WTC11 (cell line): ENCODE measurements at regions not wholly inside any gene's neighbourhood (a gene's known extent, or its start where the extent isn't known, plus 50 kb on each side); places are given as distances from the start of the nearest gene placed in this dataset.

Experiments
- ATAC-seq: fragments of 200-7000 bp; cut with Tn5 transposase; 2 replicates; pipeline ENCODE4 v1.10.0; 2021; ENCODE audit warnings: mild to moderate bottlenecking, moderate library complexity
- CTCF ChIA-PET: fragments of 300-600 bp; sonication (Branson Sonifier 250); formaldehyde crosslinking; loops from one replicate; lab custom pipeline; 2021; ENCODE audit warnings: antibody characterized with exemption; lab: Charles Lee
- POLR2A ChIA-PET: fragments of 350-600 bp; sonication (Branson Sonifier 250); formaldehyde crosslinking; loops from one replicate; lab custom pipeline; 2021; ENCODE audit warnings: antibody characterized with exemption; lab: Charles Lee
- DNase-seq: peaks from one replicate; pipeline ENCODE4 v3.0.0; 2021; ENCODE audit warnings: low spot score
- H3K27ac Mint-ChIP-seq: 2 replicates; pipeline ENCODE4 v1.8.0; 2021; ENCODE audit warnings: mixed read lengths
- H3K27me3 Mint-ChIP-seq: 2 replicates; pipeline ENCODE4 v1.8.0; 2021; ENCODE audit warnings: low read depth, mild to moderate bottlenecking, moderate library complexity, mixed read lengths
- H3K36me3 Mint-ChIP-seq: 2 replicates; pipeline ENCODE4 v1.8.0; 2021; ENCODE audit warnings: mixed read lengths
- H3K4me1 Mint-ChIP-seq: 2 replicates; pipeline ENCODE4 v1.8.0; 2022; ENCODE audit warnings: mixed read lengths
- H3K4me3 Mint-ChIP-seq: 2 replicates; pipeline ENCODE4 v1.8.0; 2021; ENCODE audit warnings: mild to moderate bottlenecking, moderate library complexity, mixed read lengths
- H3K9me3 Mint-ChIP-seq: 2 replicates; pipeline ENCODE4 v1.8.0; 2021; ENCODE audit warnings: mixed read lengths
- ATF1 ChIP-seq: sonication (generic); formaldehyde crosslinking; IDR thresholded peaks from 2 replicates; pipeline ENCODE4 v1.8.1; 2023; ENCODE audit warnings: mild to moderate bottlenecking, moderate library complexity, missing genetic modification reagents
- ELF4 ChIP-seq: sonication (generic); formaldehyde crosslinking; IDR thresholded peaks from 2 replicates; pipeline ENCODE4 v1.8.1; 2022; ENCODE audit warnings: low read depth, mild to moderate bottlenecking, moderate library complexity, missing genetic modification reagents
- ESRRA ChIP-seq: sonication (generic); formaldehyde crosslinking; IDR thresholded peaks from 2 replicates; pipeline ENCODE4 v1.8.1; 2022; ENCODE audit warnings: mild to moderate bottlenecking, missing genetic modification reagents, borderline replicate concordance
- ETV6 ChIP-seq: sonication (generic); formaldehyde crosslinking; IDR thresholded peaks from 2 replicates; pipeline ENCODE4 v1.8.1; 2022; ENCODE audit warnings: mild to moderate bottlenecking, missing genetic modification reagents
- FOXJ3 ChIP-seq: sonication (generic); formaldehyde crosslinking; IDR thresholded peaks from 2 replicates; pipeline ENCODE4 v1.9.0; 2021; ENCODE audit warnings: missing genetic modification reagents, mild to moderate bottlenecking, borderline replicate concordance
- FOXK1 ChIP-seq: sonication (generic); formaldehyde crosslinking; IDR thresholded peaks from 2 replicates; pipeline ENCODE4 v1.8.0; 2022; ENCODE audit warnings: mild to moderate bottlenecking, moderate library complexity, missing genetic modification reagents
- GRHL2 ChIP-seq: fragments of 250-450 bp; sonication (Bioruptor Pico); IDR thresholded peaks from 2 replicates; pipeline ENCODE4 v1.8.0; 2022; ENCODE audit warnings: mild to moderate bottlenecking, moderate library complexity; ENCODE audit not compliant: insufficient replicate concordance, severe bottlenecking
- GTF2I ChIP-seq: fragments of 250-450 bp; sonication (Bioruptor Pico); conservative IDR thresholded peaks from 2 replicates; pipeline ENCODE4 v1.4.0; 2021; ENCODE audit warnings: mild to moderate bottlenecking
- IRF2 ChIP-seq: sonication (generic); formaldehyde crosslinking; IDR thresholded peaks from 2 replicates; pipeline ENCODE4 v1.8.0; 2022; ENCODE audit warnings: low read depth, missing genetic modification reagents, borderline replicate concordance
- JAZF1 ChIP-seq: fragments of 250-450 bp; sonication (Bioruptor Pico); IDR thresholded peaks from 2 replicates; pipeline ENCODE4 v1.9.0; 2021; ENCODE audit warnings: moderate library complexity, mild to moderate bottlenecking, inconsistent platforms
- MAX ChIP-seq: sonication (generic); formaldehyde crosslinking; IDR thresholded peaks from 2 replicates; pipeline ENCODE4 v1.8.0; 2022; ENCODE audit warnings: mild to moderate bottlenecking, missing genetic modification reagents
- OVOL2 ChIP-seq: fragments of 250-450 bp; sonication (Bioruptor Pico); IDR thresholded peaks from 2 replicates; pipeline ENCODE4 v1.9.0; 2021; ENCODE audit warnings: mild to moderate bottlenecking, borderline replicate concordance
- SP1 ChIP-seq: sonication (generic); formaldehyde crosslinking; conservative IDR thresholded peaks from 2 replicates; pipeline ENCODE4 v1.8.1; 2022; ENCODE audit warnings: missing genetic modification reagents
- STAT6 ChIP-seq: sonication (generic); formaldehyde crosslinking; conservative IDR thresholded peaks from 2 replicates; pipeline ENCODE4 v1.8.1; 2023; ENCODE audit warnings: mild to moderate bottlenecking, low read depth, missing genetic modification reagents, moderate library complexity
- TEAD4 ChIP-seq: sonication (generic); formaldehyde crosslinking; IDR thresholded peaks from 2 replicates; pipeline ENCODE4 v1.8.0; 2022; ENCODE audit warnings: mild to moderate bottlenecking, missing genetic modification reagents
- USF1 ChIP-seq: sonication (generic); formaldehyde crosslinking; IDR thresholded peaks from 2 replicates; pipeline ENCODE4 v1.8.0; 2022; ENCODE audit warnings: mild to moderate bottlenecking, missing genetic modification reagents
- USF2 ChIP-seq: sonication (generic); formaldehyde crosslinking; IDR thresholded peaks from 2 replicates; pipeline ENCODE4 v1.8.1; 2023; ENCODE audit warnings: mild to moderate bottlenecking, missing genetic modification reagents, moderate library complexity
- ZNF121 ChIP-seq: sonication (generic); formaldehyde crosslinking; IDR thresholded peaks from 2 replicates; pipeline ENCODE4 v1.8.0; 2023; ENCODE audit warnings: missing genetic modification reagents
- ZNF219 ChIP-seq: sonication (generic); formaldehyde crosslinking; IDR thresholded peaks from 2 replicates; pipeline ENCODE4 v1.8.0; 2023; ENCODE audit warnings: missing genetic modification reagents, mild to moderate bottlenecking, borderline replicate concordance
- ZNF425 ChIP-seq: fragments of 250-450 bp; sonication (Bioruptor Pico); conservative IDR thresholded peaks from 2 replicates; pipeline ENCODE4 v1.9.0; 2021; ENCODE audit warnings: mild to moderate bottlenecking
- ZNF671 ChIP-seq: fragments of 250-450 bp; sonication (Bioruptor Pico); IDR thresholded peaks from 2 replicates; pipeline ENCODE4 v1.8.0; 2021; ENCODE audit warnings: mild to moderate bottlenecking

GRCh38 chr5:15245913-15246312 lies 254.1 kb upstream of the FBXL7 start (continued):
- TF ChIP-seq ZNF121 (CRISPR knock-in tag), result no peak
- TF ChIP-seq USF1 (CRISPR knock-in tag), result no peak
- TF ChIP-seq ZNF425 (CRISPR knock-in tag), result no peak

- ChIA-PET CTCF (no interaction called here), POLR2A (no interaction called here)
- Mint-ChIP-seq H3K36me3 (peaks cover 35% of the 10 kb centered on the region), H3K9me3 (peaks cover 50% of the 10 kb centered on the region), H3K27ac (no peak overlapping the region), H3K4me1 (no peaks in the 10 kb centered on the region), H3K4me3 (no peak overlapping the region), H3K27me3 (no peaks in the 10 kb centered on the region)
- no peak for DNase-seq
- TF ChIP-seq ZNF219 (CRISPR knock-in tag) (no peak), ELF4 (CRISPR knock-in tag) (no peak), JAZF1 (no peak), GRHL2 (CRISPR knock-in tag) (no peak), IRF2 (no peak), ZNF671 (CRISPR knock-in tag) (no peak), TEAD4 (CRISPR knock-in tag) (no peak), USF2 (CRISPR knock-in tag) (no peak), OVOL2 (CRISPR knock-in tag) (no peak), ETV6 (CRISPR knock-in tag) (no peak), ATF1 (CRISPR knock-in tag) (no peak), STAT6 (CRISPR knock-in tag) (no peak), FOXK1 (CRISPR knock-in tag) (no peak), FOXJ3 (CRISPR knock-in tag) (no peak), ZNF425 (CRISPR knock-in tag) (no peak), ESRRA (no peak), GTF2I (CRISPR knock-in tag) (no peak), MAX (CRISPR knock-in tag) (no peak), SP1 (no peak)
- no peak for ATAC-seq
These were observed 256.5 kb upstream of the FBXL7 start for GRCh38 chr5:15243301-15244020.
